Sigmoid colon (tissue), 6 donors: ENCODE measurements at regions not wholly inside any gene's neighbourhood (a gene's known extent, or its start where the extent isn't known, plus 50 kb on each side); places are given as distances from the start of the nearest gene placed in this dataset.
"Not testable (repeated sequence)": the region's sequence is repeated elsewhere in the genome, so short reads cannot be mapped to it uniquely, and the experiment has no call there.

Experiments used
- DNase-seq: peaks from one replicate; pipeline ENCODE4 v3.0.0-alpha.2; 2019
- H3K27ac ChIP-seq, 4 donors: fragments of 200-600 bp; sonication (generic); one replicate each; pipeline ENCODE4 v1.5.1; 2016 to 2019; ENCODE audit warnings: mild to moderate bottlenecking in 1 of 4
- H3K27me3 ChIP-seq, 3 donors: fragments of 200-600 bp; sonication (generic); one replicate each; pipeline ENCODE4 v1.5.1; 2019; ENCODE audit warnings: mild to moderate bottlenecking in 1 of 3
- H3K36me3 ChIP-seq, 4 donors: fragments of 200-600 bp; sonication (generic); one replicate each; pipeline ENCODE4 v1.5.1; 2016 to 2019
- H3K4me1 ChIP-seq, 4 donors: fragments of 200-600 bp; sonication (generic); one replicate each; pipeline ENCODE4 v1.5.1; 2017 to 2019
- H3K4me3 ChIP-seq, 4 donors: fragments of 200-600 bp; sonication (generic); one replicate each; pipeline ENCODE4 v1.5.1; 2017 to 2019; ENCODE audit warnings: mild to moderate bottlenecking in 2 of 4, moderate library complexity in 1 of 4
- H3K9me3 ChIP-seq, 4 donors: fragments of 200-600 bp in 3 of 4; sonication (generic) in 3 of 4; one replicate each; pipeline versions ENCODE4 v1.5.1 to v1.6.1; 2013 to 2019
- EP300 ChIP-seq, 4 donors: sonication (generic); formaldehyde crosslinking; IDR thresholded peaks; one replicate each; pipeline ENCODE4 v1.6.1; 2017; ENCODE audit warnings: antibody characterized with exemption in 4 of 4
- POLR2A ChIP-seq, 2 donors: fragments of 450-650 bp; IDR thresholded peaks; one replicate each; pipeline ENCODE4 v1.6.1; 2016; ENCODE audit warnings: antibody characterized with exemption in 2 of 2, mild to moderate bottlenecking in 2 of 2, moderate library complexity in 2 of 2
- POLR2AphosphoS5 ChIP-seq, 4 donors: sonication (generic); formaldehyde crosslinking; IDR thresholded peaks; one replicate each; pipeline ENCODE4 v1.6.1; 2017; ENCODE audit warnings: antibody characterized with exemption in 4 of 4
- WGBS, 2 donors: extraction: QIAGEN DNeasy Blood & Tissue Kit; methylation state at CpG; one replicate each; pipeline ENCODE4 v1.1.7; 2013; 5-methylcytosine and 5-hydroxymethylcytosine counted together
- intact Hi-C: fragments of 100-400 bp; cut with DNase I; formaldehyde crosslinking; loops from one replicate; pipeline ENCODE4 v1.15.1; 2023
- TF ChIP-seq, protein P1 (sequence below), 4 experiments: fragments of 450-650 bp in 3 of 4; fragments of 200-600 bp in 1 of 4; IDR thresholded peaks; one replicate each; pipeline ENCODE4 v1.5.1; 2016 to 2019; ENCODE audit warnings: antibody characterized with exemption in 4 of 4, mild to moderate bottlenecking in 3 of 4, moderate library complexity in 2 of 4
- donor health status: healthy with polysubstance abuse.
- donor health status: healthy.

GRCh38 chr3:87694678-87695077, 364.1 kb downstream of the CGGBP1 start:
- no peak overlapping the region for H3K27ac ChIP-seq
- peaks cover 0 to 13% (median 0%) of the 10 kb centered on the region in 4 donors for H3K4me1 ChIP-seq
- H3K36me3 ChIP-seq: no peaks in the 10 kb centered on the region
- intact Hi-C loops: no loop called here
- no peaks in the 10 kb centered on the region for H3K9me3 ChIP-seq
- H3K4me3 ChIP-seq: no peak overlapping the region
- TF ChIP-seq EP300 (IDR thresholded peaks at IDR 0.05) (no peak), POLR2AphosphoS5 (IDR thresholded peaks at IDR 0.05) (no peak), POLR2A (IDR thresholded peaks at IDR 0.05) (no peak)
- TF ChIP-seq, protein P1, sequence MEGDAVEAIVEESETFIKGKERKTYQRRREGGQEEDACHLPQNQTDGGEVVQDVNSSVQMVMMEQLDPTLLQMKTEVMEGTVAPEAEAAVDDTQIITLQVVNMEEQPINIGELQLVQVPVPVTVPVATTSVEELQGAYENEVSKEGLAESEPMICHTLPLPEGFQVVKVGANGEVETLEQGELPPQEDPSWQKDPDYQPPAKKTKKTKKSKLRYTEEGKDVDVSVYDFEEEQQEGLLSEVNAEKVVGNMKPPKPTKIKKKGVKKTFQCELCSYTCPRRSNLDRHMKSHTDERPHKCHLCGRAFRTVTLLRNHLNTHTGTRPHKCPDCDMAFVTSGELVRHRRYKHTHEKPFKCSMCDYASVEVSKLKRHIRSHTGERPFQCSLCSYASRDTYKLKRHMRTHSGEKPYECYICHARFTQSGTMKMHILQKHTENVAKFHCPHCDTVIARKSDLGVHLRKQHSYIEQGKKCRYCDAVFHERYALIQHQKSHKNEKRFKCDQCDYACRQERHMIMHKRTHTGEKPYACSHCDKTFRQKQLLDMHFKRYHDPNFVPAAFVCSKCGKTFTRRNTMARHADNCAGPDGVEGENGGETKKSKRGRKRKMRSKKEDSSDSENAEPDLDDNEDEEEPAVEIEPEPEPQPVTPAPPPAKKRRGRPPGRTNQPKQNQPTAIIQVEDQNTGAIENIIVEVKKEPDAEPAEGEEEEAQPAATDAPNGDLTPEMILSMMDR (IDR thresholded peaks at IDR 0.05): no peak
- H3K27me3 ChIP-seq: no peaks in the 10 kb centered on the region
- DNase-seq: no peak
- 6 to 48% methylated on average over 2 of the region's 2 CpGs for WGBS, 2 donors

GRCh38 chr3:87691109-87691508, 367.7 kb downstream of the CGGBP1 start:
- no peaks in the 10 kb centered on the region for H3K9me3 ChIP-seq
- no peaks in the 10 kb centered on the region for H3K27me3 ChIP-seq
- H3K4me3 ChIP-seq: no peak overlapping the region
- no peak for DNase-seq
- WGBS, 2 donors: 93 to 95% methylated on average over 5 of the region's 5 CpGs
- H3K27ac ChIP-seq: no peak overlapping the region
- TF ChIP-seq POLR2AphosphoS5 (IDR thresholded peaks at IDR 0.05) (no peak), POLR2A (IDR thresholded peaks at IDR 0.05) (no peak), EP300 (IDR thresholded peaks at IDR 0.05) (no peak)
- TF ChIP-seq, protein P1 (IDR thresholded peaks at IDR 0.05): no peak
- H3K4me1 ChIP-seq: peaks cover 0 to 13% (median 0%) of the 10 kb centered on the region in 4 donors
- intact Hi-C loops: no loop called here
- no peaks in the 10 kb centered on the region for H3K36me3 ChIP-seq

GRCh38 chr3:87678984-87679660, 379.7 kb downstream of the CGGBP1 start:
- WGBS, 2 donors: 94 to 95% methylated on average over 27 of the region's 27 CpGs
- H3K27ac ChIP-seq, H3K36me3 ChIP-seq, H3K9me3 ChIP-seq, DNase-seq, H3K4me1 ChIP-seq, H3K27me3 ChIP-seq, intact Hi-C loops, H3K4me3 ChIP-seq: not testable (repeated sequence)

- Histone ChIP-seq H3K4me3 (no peak overlapping the region), H3K36me3 (no peaks in the 10 kb centered on the region), H3K9me3 (no peaks in the 10 kb centered on the region), H3K27me3 (no peaks in the 10 kb centered on the region), H3K27ac (no peak overlapping the region), H3K4me1 (no peaks in the 10 kb centered on the region)
- TF ChIP-seq, protein P1 (IDR thresholded peaks at IDR 0.05): no peak
- TF ChIP-seq POLR2A (IDR thresholded peaks at IDR 0.05) (no peak), EP300 (IDR thresholded peaks at IDR 0.05) (no peak), POLR2AphosphoS5 (IDR thresholded peaks at IDR 0.05) (no peak)
- intact Hi-C loops: no loop called here
- DNase-seq: no peak
- 51 to 54% methylated on average over 9 of the region's 9 CpGs for WGBS, 2 donors
These were observed 384.2 kb downstream of the CGGBP1 start for GRCh38 chr3:87674397-87675161.

GRCh38 chr3:87673132-87673531, 385.7 kb downstream of the CGGBP1 start:
- no peaks in the 10 kb centered on the region for H3K27me3 ChIP-seq
- 35 to 73% methylated on average over 4 of the region's 4 CpGs for WGBS, 2 donors
- intact Hi-C loops: no loop called here
- H3K4me1 ChIP-seq: no peaks in the 10 kb centered on the region
- TF ChIP-seq POLR2AphosphoS5 (IDR thresholded peaks at IDR 0.05): no peak
- TF ChIP-seq POLR2A (IDR thresholded peaks at IDR 0.05): no peak
- TF ChIP-seq EP300 (IDR thresholded peaks at IDR 0.05): no peak
- TF ChIP-seq, protein P1 (IDR thresholded peaks at IDR 0.05): no peak
- H3K4me3 ChIP-seq: no peak overlapping the region
- no peaks in the 10 kb centered on the region for H3K36me3 ChIP-seq
- no peak for DNase-seq
- no peaks in the 10 kb centered on the region for H3K9me3 ChIP-seq
- H3K27ac ChIP-seq: no peak overlapping the region
